A549 (cell line): ENCODE measurements at regions not wholly inside any gene's neighbourhood (a gene's known extent, or its start where the extent isn't known, plus 50 kb on each side); places are given as distances from the start of the nearest gene placed in this dataset.

Experiments
- ATAC-seq, 2 experiments: fragments of 200-7000 bp in 1 of 2; fragments of >200 bp in 1 of 2; cut with Nextera tagmentation in 1 of 2; cut with Tn5 transposase in 1 of 2; 3 replicates each; pipeline versions ENCODE4 v1.8.0 to v1.9.1; 2018 to 2020; ENCODE audit warnings: mild to moderate bottlenecking in 1 of 2, moderate library complexity in 1 of 2
- CTCF ChIA-PET: fragments of 300-600 bp; sonication (Branson Sonifier 250); formaldehyde crosslinking; extraction: SDS; loops from one replicate; lab custom pipeline; 2021; ENCODE audit warnings: antibody characterized with exemption, inconsistent platforms; lab: Yijun Ruan, JAX
- POLR2A ChIA-PET: fragments of 350-600 bp; formaldehyde crosslinking; extraction: SDS; loops from one replicate; lab custom pipeline; 2021; ENCODE audit warnings: antibody characterized with exemption, inconsistent platforms; lab: Yijun Ruan, JAX
- DNase-seq, 2 experiments: peaks; one replicate each; pipeline versions ENCODE4 v3.0.0 to v3.0.0-alpha.2; 2011 to 2016; ENCODE audit warnings: low read depth in 1 of 2, low spot score in 1 of 2
- FAIRE-seq: peaks from 2 replicates; lab custom pipeline; 2011; peaks lifted over from hg19 to GRCh38; lab: Jason Lieb, UNC
- H3K27ac ChIP-seq, 2 experiments: fragments of >200 bp; sonication (Bioruptor Twin); formaldehyde crosslinking; 3 replicates each; pipeline ENCODE4 v1.5.1; 2016 to 2017
- H3K4me1 ChIP-seq: fragments of >200 bp; sonication (Bioruptor Twin); formaldehyde crosslinking; 3 replicates; pipeline ENCODE4 v1.6.1; 2016
- H3K4me2 ChIP-seq: fragments of >200 bp; sonication (Bioruptor Twin); formaldehyde crosslinking; 3 replicates; pipeline ENCODE4 v1.6.1; 2016
- H3K4me3 ChIP-seq: fragments of >200 bp; sonication (Bioruptor Twin); formaldehyde crosslinking; 3 replicates; pipeline ENCODE4 v1.5.1; 2016
- H3K9me3 ChIP-seq: fragments of >200 bp; sonication (Bioruptor Twin); formaldehyde crosslinking; 3 replicates; pipeline ENCODE4 v1.6.1; 2016
- CBX2 ChIP-seq: fragments of 200-600 bp; sonication (generic); IDR thresholded peaks from 2 replicates; pipeline ENCODE4 v1.6.1; 2016; ENCODE audit warnings: low read depth, mild to moderate bottlenecking, borderline replicate concordance
- CBX8 ChIP-seq: fragments of 200-600 bp; sonication (generic); IDR thresholded peaks from 2 replicates; pipeline ENCODE4 v1.6.1; 2016
- CHD2 ChIP-seq: fragments of 150-350 bp; IDR thresholded peaks from 2 replicates; pipeline ENCODE4 v1.6.1; 2014; ENCODE audit warnings: low read length; ENCODE audit not compliant: partially characterized antibody
- EP300 ChIP-seq, 2 experiments: fragments of >200 bp; sonication (Bioruptor Twin); formaldehyde crosslinking; IDR thresholded peaks; 2 replicates in 1 of 2; 3 replicates in 1 of 2; pipeline ENCODE4 v1.6.1; 2016 to 2017
- ESRRA ChIP-seq: fragments of 150-350 bp; IDR thresholded peaks from 2 replicates; pipeline ENCODE4 v1.6.1; 2014; ENCODE audit warnings: mild to moderate bottlenecking, low read length, borderline replicate concordance
- FOSB ChIP-seq: fragments of 250-450 bp; sonication (Bioruptor Pico); IDR thresholded peaks from 2 replicates; pipeline ENCODE4 v1.5.0; 2020; ENCODE audit warnings: mild to moderate bottlenecking, moderate library complexity
- FOXS1 ChIP-seq: fragments of 250-450 bp; sonication (Bioruptor Pico); IDR thresholded peaks from 2 replicates; pipeline ENCODE4 v1.5.0; 2020; ENCODE audit warnings: mild to moderate bottlenecking, moderate library complexity
- GATA3 ChIP-seq: IDR thresholded peaks from 2 replicates; pipeline ENCODE4 v1.6.1; 2012; ENCODE audit warnings: borderline replicate concordance
- HEYL ChIP-seq: fragments of 250-450 bp; sonication (Bioruptor Pico); IDR thresholded peaks from 2 replicates; pipeline ENCODE4 v1.8.0; 2021; ENCODE audit warnings: mild to moderate bottlenecking, moderate library complexity
- JUN ChIP-seq, 2 experiments: fragments of >200 bp; sonication (Bioruptor Twin); formaldehyde crosslinking; IDR thresholded peaks; 2 replicates in 1 of 2; 3 replicates in 1 of 2; pipeline ENCODE4 v1.6.1; 2016 to 2017
- JUNB ChIP-seq: fragments of >200 bp; sonication (Bioruptor Twin); formaldehyde crosslinking; IDR thresholded peaks from 2 replicates; pipeline ENCODE4 v1.6.1; 2016
- MAFK ChIP-seq: fragments of 450-650 bp; IDR thresholded peaks from 2 replicates; pipeline ENCODE4 v1.6.1; 2014; ENCODE audit not compliant: partially characterized antibody
- RCOR1 ChIP-seq: fragments of 150-350 bp; IDR thresholded peaks from 2 replicates; pipeline ENCODE4 v1.6.1; 2014; ENCODE audit warnings: antibody characterized with exemption, low read length, low read depth
- RNF2 ChIP-seq: fragments of 200-600 bp; sonication (generic); IDR thresholded peaks from 2 replicates; pipeline ENCODE4 v1.6.1; 2016; ENCODE audit warnings: low read depth, mild to moderate bottlenecking, antibody characterized with exemption, moderate library complexity, borderline replicate concordance
- SMC3 ChIP-seq: fragments of >200 bp; sonication (Bioruptor Twin); formaldehyde crosslinking; IDR thresholded peaks from 3 replicates; pipeline ENCODE4 v1.6.1; 2018; ENCODE audit warnings: inconsistent platforms
- TFCP2L1 ChIP-seq: fragments of 250-450 bp; sonication (Bioruptor Pico); IDR thresholded peaks from 2 replicates; pipeline ENCODE4 v1.5.0; 2021; ENCODE audit warnings: mild to moderate bottlenecking
- WGBS: methylation state at CpG from one replicate; pipeline ENCODE4 v1.1.6; 2017; ENCODE audit errors: missing lambda C conversion rate; 5-methylcytosine and 5-hydroxymethylcytosine counted together
- TF ChIP-seq, protein P1 (sequence below): fragments of >200 bp; sonication (Bioruptor Twin); formaldehyde crosslinking; IDR thresholded peaks from 2 replicates; pipeline ENCODE4 v1.6.1; 2016
- TF ChIP-seq, protein P2 (sequence below): fragments of 450-650 bp; IDR thresholded peaks from 2 replicates; pipeline ENCODE4 v1.6.1; 2014; ENCODE audit warnings: antibody characterized with exemption
- TF ChIP-seq, protein P3 (sequence below): IDR thresholded peaks from 2 replicates; pipeline ENCODE4 v1.6.1; 2012
- TF ChIP-seq, protein P4 (sequence below): fragments of >200 bp; sonication (Bioruptor Twin); formaldehyde crosslinking; IDR thresholded peaks from 3 replicates; pipeline ENCODE4 v1.6.1; 2016
- TF ChIP-seq, protein P5 (sequence below): fragments of 200-600 bp; sonication (generic); IDR thresholded peaks from 2 replicates; pipeline ENCODE4 v1.6.1; 2016; ENCODE audit warnings: antibody characterized with exemption, mild to moderate bottlenecking, moderate library complexity
- TF ChIP-seq, protein P6 (sequence below): IDR thresholded peaks from 2 replicates; pipeline ENCODE4 v1.6.1; 2012

DNA sequence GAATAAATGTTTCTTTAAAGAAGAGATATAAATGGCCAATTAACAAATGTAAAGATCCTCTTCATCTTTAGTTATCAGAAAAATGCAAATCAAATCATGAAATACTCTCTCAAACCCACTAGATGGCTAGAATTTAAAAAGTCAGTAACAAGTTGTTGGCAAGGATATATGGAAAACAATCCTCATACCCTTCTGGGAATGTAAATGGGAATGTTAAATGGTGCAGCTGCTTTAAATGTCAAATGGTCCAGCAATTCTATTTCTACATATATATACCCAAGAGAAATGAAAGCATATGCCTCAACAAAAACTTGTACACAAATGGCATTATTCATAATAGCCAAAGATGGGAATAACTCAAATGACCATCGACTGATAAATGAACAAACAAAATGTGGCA lies 283.5 kb downstream of the RWDD3 start:
- ChIA-PET POLR2A (no interaction called here), CTCF (no interaction called here)
- FAIRE-seq (no peak), ATAC-seq (no peak), DNase-seq (no peak)
- Histone ChIP-seq H3K4me2 (no peak overlapping the region), H3K4me1 (no peaks in the 10 kb centered on the region), H3K9me3 (no peaks in the 10 kb centered on the region), H3K4me3 (no peak overlapping the region), H3K27ac (no peak overlapping the region)
- no peak for TF ChIP-seq ESRRA
- TF ChIP-seq CHD2 = no peak
- TF ChIP-seq SMC3 = no peak
- TF ChIP-seq RCOR1 = no peak
- TF ChIP-seq CBX2 = no peak
- TF ChIP-seq, protein P1, sequence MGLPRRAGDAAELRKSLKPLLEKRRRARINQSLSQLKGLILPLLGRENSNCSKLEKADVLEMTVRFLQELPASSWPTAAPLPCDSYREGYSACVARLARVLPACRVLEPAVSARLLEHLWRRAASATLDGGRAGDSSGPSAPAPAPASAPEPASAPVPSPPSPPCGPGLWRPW = no peak
- TF ChIP-seq FOXS1 = no peak
- no peak for TF ChIP-seq JUN (IDR thresholded peaks at IDR 0.05)
- TF ChIP-seq TFCP2L1 = no peak
- TF ChIP-seq, protein P2, sequence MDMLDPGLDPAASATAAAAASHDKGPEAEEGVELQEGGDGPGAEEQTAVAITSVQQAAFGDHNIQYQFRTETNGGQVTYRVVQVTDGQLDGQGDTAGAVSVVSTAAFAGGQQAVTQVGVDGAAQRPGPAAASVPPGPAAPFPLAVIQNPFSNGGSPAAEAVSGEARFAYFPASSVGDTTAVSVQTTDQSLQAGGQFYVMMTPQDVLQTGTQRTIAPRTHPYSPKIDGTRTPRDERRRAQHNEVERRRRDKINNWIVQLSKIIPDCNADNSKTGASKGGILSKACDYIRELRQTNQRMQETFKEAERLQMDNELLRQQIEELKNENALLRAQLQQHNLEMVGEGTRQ = no peak
- TF ChIP-seq, protein P3, sequence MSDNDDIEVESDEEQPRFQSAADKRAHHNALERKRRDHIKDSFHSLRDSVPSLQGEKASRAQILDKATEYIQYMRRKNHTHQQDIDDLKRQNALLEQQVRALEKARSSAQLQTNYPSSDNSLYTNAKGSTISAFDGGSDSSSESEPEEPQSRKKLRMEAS = no peak
- no peak for TF ChIP-seq HEYL (CRISPR knock-in tag)
- no peak for TF ChIP-seq RNF2
- TF ChIP-seq, protein P4, sequence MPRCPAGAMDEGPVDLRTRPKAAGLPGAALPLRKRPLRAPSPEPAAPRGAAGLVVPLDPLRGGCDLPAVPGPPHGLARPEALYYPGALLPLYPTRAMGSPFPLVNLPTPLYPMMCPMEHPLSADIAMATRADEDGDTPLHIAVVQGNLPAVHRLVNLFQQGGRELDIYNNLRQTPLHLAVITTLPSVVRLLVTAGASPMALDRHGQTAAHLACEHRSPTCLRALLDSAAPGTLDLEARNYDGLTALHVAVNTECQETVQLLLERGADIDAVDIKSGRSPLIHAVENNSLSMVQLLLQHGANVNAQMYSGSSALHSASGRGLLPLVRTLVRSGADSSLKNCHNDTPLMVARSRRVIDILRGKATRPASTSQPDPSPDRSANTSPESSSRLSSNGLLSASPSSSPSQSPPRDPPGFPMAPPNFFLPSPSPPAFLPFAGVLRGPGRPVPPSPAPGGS = no peak
- 0% methylated on average over 1 of the region's 1 CpG for WGBS

DNA sequence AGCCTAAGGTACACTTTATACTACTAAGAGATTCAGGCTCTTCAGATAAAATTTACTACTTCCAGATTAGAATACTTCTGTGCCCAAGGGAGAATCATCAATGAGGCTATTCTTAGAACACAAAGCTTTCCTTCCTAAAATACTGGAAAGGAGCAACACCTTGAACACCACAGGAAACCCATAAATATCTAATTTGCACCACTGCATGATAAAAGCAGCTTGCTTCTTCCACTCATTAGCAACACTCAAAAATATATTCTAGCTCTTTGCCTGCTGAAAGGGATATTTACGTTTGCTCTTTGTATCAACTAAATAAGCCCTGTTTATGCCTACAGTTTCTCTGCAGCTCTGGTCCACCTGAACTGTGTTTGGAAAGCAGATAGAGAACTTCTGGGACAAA lies 284.3 kb downstream of the RWDD3 start:
- CTCF ChIA-PET = no interaction called here
- ATAC-seq (no peak), FAIRE-seq (no peak), DNase-seq (no peak)
- no peak overlapping the region for H3K4me2 ChIP-seq
- TF ChIP-seq JUNB = no peak
- POLR2A ChIA-PET = no interaction called here
- no peaks in the 10 kb centered on the region for H3K4me1 ChIP-seq
- no peak overlapping the region for H3K4me3 ChIP-seq
- H3K27ac ChIP-seq = no peak overlapping the region
- 0% methylated on average over 1 of the region's 1 CpG for WGBS
- no peaks in the 10 kb centered on the region for H3K9me3 ChIP-seq

DNA sequence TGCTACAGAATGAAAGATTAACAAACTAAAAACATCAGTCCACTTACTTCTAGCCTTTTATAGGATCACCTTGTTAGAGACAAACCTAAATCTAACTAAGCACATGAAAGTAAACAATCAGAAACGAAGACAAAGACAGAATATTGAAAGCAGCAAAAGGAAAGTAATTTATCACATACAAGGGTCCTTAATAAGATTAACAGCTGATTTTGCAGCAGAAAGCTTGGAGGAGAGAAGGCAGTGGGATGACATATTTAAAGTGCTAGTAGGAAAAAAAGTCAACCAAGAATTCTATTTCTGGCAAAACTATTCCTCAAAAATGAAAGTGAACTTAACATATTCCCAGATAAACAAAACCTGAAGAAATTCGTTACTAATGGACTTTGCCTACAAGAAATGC lies 286.4 kb downstream of the RWDD3 start:
- CTCF ChIA-PET = no interaction called here

More for the DNA sequence above, 286.4 kb downstream of the RWDD3 start:
- 0% methylated on average over 2 of the region's 2 CpGs for WGBS
- FAIRE-seq = no peak
- Histone ChIP-seq H3K4me1 (no peaks in the 10 kb centered on the region), H3K9me3 (no peaks in the 10 kb centered on the region), H3K4me3 (no peak overlapping the region), H3K4me2 (no peak overlapping the region), H3K27ac (no peak overlapping the region)
- DNase-seq = no peak
- TF ChIP-seq, protein P5, sequence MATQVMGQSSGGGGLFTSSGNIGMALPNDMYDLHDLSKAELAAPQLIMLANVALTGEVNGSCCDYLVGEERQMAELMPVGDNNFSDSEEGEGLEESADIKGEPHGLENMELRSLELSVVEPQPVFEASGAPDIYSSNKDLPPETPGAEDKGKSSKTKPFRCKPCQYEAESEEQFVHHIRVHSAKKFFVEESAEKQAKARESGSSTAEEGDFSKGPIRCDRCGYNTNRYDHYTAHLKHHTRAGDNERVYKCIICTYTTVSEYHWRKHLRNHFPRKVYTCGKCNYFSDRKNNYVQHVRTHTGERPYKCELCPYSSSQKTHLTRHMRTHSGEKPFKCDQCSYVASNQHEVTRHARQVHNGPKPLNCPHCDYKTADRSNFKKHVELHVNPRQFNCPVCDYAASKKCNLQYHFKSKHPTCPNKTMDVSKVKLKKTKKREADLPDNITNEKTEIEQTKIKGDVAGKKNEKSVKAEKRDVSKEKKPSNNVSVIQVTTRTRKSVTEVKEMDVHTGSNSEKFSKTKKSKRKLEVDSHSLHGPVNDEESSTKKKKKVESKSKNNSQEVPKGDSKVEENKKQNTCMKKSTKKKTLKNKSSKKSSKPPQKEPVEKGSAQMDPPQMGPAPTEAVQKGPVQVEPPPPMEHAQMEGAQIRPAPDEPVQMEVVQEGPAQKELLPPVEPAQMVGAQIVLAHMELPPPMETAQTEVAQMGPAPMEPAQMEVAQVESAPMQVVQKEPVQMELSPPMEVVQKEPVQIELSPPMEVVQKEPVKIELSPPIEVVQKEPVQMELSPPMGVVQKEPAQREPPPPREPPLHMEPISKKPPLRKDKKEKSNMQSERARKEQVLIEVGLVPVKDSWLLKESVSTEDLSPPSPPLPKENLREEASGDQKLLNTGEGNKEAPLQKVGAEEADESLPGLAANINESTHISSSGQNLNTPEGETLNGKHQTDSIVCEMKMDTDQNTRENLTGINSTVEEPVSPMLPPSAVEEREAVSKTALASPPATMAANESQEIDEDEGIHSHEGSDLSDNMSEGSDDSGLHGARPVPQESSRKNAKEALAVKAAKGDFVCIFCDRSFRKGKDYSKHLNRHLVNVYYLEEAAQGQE = no peak
- TF ChIP-seq, protein P6, sequence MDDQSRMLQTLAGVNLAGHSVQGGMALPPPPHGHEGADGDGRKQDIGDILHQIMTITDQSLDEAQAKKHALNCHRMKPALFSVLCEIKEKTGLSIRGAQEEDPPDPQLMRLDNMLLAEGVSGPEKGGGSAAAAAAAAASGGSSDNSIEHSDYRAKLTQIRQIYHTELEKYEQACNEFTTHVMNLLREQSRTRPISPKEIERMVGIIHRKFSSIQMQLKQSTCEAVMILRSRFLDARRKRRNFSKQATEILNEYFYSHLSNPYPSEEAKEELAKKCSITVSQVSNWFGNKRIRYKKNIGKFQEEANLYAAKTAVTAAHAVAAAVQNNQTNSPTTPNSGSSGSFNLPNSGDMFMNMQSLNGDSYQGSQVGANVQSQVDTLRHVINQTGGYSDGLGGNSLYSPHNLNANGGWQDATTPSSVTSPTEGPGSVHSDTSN = no peak
- no peak for TF ChIP-seq GATA3
- TF ChIP-seq CBX8 = no peak
- TF ChIP-seq MAFK = no peak
- no peak for TF ChIP-seq EP300 (IDR thresholded peaks at IDR 0.05)
- TF ChIP-seq FOSB (CRISPR knock-in tag) = no peak
- TF ChIP-seq JUNB = no peak
- POLR2A ChIA-PET = no interaction called here
- no peak for ATAC-seq
